H1 (cell line): ENCODE measurements at regions not wholly inside any gene's neighbourhood (a gene's known extent, or its start where the extent isn't known, plus 50 kb on each side); places are given as distances from the start of the nearest gene placed in this dataset.

Experiments used
- KDM4A ChIP-seq: IDR thresholded peaks from one replicate; pipeline ENCODE4 v1.7.1; 2012; ENCODE audit warnings: low read depth, mild to moderate bottlenecking, moderate library complexity, low read length, inconsistent platforms; ENCODE audit not compliant: severe bottlenecking
- RAD21 ChIP-seq, 2 experiments: IDR thresholded peaks in 1 of 2; conservative IDR thresholded peaks in 1 of 2; 2 replicates each; pipeline ENCODE4 v1.6.1; 2011; ENCODE audit warnings: low read depth in 2 of 2, low read length in 2 of 2, improper control_type of control experiment in 1 of 2, inconsistent platforms in 1 of 2, mild to moderate bottlenecking in 1 of 2, moderate library complexity in 1 of 2
- TCF12 ChIP-seq: IDR thresholded peaks from 2 replicates; pipeline ENCODE4 v1.6.1; 2011; ENCODE audit warnings: low read depth, mild to moderate bottlenecking, low read length
- YY1 ChIP-seq: IDR thresholded peaks from 2 replicates; pipeline ENCODE4 v1.6.1; 2011; ENCODE audit warnings: low read depth, mild to moderate bottlenecking, low read length
- ZNF274 ChIP-seq: IDR thresholded peaks from 2 replicates; pipeline ENCODE4 v1.7.0; 2012; ENCODE audit warnings: low read length, borderline replicate concordance; ENCODE audit errors: extremely low read depth
- TF ChIP-seq, protein P1 (sequence below): IDR thresholded peaks from 2 replicates; pipeline ENCODE4 v1.6.1; 2012; ENCODE audit warnings: inconsistent platforms

DNA sequence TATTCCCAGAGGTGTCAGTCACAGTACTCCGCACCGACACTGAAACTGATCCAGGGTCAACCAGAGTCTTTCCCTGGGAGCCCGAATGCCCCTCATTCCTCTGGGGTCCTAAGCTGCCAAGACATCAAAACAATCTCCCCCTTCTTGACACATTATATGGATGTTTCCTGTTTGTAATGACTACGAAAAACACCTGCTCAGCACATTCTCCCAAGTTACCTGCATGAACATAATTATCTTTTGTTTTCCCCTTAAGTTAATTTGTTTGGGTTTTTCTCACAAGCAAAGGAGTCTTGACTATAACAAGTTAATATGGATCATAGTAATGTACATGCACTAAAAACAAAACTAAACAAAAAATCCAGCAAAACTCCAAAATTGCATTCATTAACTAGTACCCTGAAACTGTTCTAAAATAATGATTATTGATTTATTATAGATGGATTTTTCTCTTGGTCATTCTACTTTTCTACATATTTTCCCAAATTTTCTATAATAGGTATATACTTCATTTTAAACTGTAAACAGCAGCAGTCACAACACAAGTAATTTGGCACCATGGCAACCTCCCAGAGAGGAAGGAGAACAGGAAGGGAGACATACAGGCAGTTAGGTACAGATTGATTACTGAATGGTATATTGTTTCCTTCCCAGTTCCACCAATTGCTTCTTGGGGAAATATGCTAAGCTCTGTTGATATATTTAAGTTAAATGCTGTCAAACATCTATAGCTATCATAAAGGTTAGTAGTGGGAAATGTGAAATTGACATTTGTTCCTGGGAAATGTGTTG, 631.5 kb downstream of the METTL15 start (continued):
- no peak for TF ChIP-seq YY1
- TF ChIP-seq, protein P1, sequence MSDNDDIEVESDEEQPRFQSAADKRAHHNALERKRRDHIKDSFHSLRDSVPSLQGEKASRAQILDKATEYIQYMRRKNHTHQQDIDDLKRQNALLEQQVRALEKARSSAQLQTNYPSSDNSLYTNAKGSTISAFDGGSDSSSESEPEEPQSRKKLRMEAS, result no peak
- TF ChIP-seq ZNF274, result no peak
- TF ChIP-seq KDM4A, result no peak
- TF ChIP-seq TCF12, result no peak
- no peak for TF ChIP-seq RAD21 (IDR thresholded peaks at IDR 0.05 in 1 of 2, conservative IDR thresholded peaks at IDR 0.05 in 1 of 2; ENCODE audit: low read depth in 2 of 2, low read length in 2 of 2)
